Fibroblast of mammary gland (primary cell): ENCODE measurements at regions not wholly inside any gene's neighbourhood (a gene's known extent, or its start where the extent isn't known, plus 50 kb on each side); places are given as distances from the start of the nearest gene placed in this dataset.

Source experiments
- DNase-seq: peaks from one replicate; pipeline ENCODE4 v3.0.0-alpha.2; 2010; ENCODE audit warnings: low read depth
- H3K4me3 ChIP-seq: 2 replicates; pipeline ENCODE4 v1.5.1; 2011; ENCODE audit warnings: low read depth, mild to moderate bottlenecking, low read length, moderate library complexity; ENCODE audit not compliant: control insufficient read depth
- TF ChIP-seq, protein P1 (sequence below): conservative IDR thresholded peaks from 2 replicates; pipeline ENCODE4 v1.5.1; 2011; ENCODE audit warnings: low read depth, low read length, inconsistent platforms; ENCODE audit not compliant: control insufficient read depth, insufficient read depth

GRCh38 chr2:575727-576236, 101.4 kb downstream of the TMEM18 start:
- TF ChIP-seq, protein P1, sequence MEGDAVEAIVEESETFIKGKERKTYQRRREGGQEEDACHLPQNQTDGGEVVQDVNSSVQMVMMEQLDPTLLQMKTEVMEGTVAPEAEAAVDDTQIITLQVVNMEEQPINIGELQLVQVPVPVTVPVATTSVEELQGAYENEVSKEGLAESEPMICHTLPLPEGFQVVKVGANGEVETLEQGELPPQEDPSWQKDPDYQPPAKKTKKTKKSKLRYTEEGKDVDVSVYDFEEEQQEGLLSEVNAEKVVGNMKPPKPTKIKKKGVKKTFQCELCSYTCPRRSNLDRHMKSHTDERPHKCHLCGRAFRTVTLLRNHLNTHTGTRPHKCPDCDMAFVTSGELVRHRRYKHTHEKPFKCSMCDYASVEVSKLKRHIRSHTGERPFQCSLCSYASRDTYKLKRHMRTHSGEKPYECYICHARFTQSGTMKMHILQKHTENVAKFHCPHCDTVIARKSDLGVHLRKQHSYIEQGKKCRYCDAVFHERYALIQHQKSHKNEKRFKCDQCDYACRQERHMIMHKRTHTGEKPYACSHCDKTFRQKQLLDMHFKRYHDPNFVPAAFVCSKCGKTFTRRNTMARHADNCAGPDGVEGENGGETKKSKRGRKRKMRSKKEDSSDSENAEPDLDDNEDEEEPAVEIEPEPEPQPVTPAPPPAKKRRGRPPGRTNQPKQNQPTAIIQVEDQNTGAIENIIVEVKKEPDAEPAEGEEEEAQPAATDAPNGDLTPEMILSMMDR: no peak
- no peak overlapping the region for H3K4me3 ChIP-seq
- no peak for DNase-seq

- TF ChIP-seq, protein P1: no peak
- DNase-seq: no peak
- no peak overlapping the region for H3K4me3 ChIP-seq
These were observed 102.0 kb downstream of the TMEM18 start for GRCh38 chr2:575030-575726.

DNA sequence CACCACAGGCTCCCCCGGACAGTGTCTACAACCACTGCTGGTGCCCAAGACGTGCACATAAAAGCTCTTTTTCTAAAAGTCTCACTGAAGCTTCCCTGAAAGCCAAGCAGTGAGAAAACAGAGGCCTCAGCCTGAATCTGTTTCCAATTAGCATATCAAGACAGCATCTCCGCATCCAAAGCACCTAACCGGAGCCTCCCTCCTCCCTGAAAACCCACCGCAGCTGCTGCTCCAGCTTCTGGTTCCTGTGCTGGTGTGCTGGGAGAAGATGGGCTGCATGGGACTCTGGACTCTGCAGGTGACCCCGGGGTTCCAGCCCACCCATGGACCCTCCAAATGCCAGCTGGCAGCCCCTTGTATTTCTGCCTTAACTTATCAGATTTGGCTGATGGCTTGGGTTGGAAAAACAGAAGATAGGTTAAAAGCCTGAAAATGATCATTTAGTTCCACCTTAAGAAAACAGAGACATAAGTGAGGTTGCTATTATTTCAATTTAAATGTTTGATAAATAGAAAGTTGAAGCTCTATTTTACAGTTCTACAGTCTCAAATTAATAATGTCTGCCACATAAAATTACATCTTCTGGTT, 103.3 kb downstream of the TMEM18 start:
- DNase-seq: no peak
- H3K4me3 ChIP-seq: no peak overlapping the region
- TF ChIP-seq, protein P1: no peak

- DNase-seq: no peak
- no peak overlapping the region for H3K4me3 ChIP-seq
- TF ChIP-seq, protein P1: no peak
These were observed 104.2 kb downstream of the TMEM18 start for GRCh38 chr2:573025-573424.

GRCh38 chr2:569681-570080, 107.5 kb downstream of the TMEM18 start:
- TF ChIP-seq, protein P1: no peak
- DNase-seq: no peak
- no peak overlapping the region for H3K4me3 ChIP-seq

- no peak overlapping the region for H3K4me3 ChIP-seq
- DNase-seq: no peak
- TF ChIP-seq, protein P1: no peak
These were observed 108.5 kb downstream of the TMEM18 start for GRCh38 chr2:568639-569235.
